ENCODE measurements at regions not wholly inside any gene's neighbourhood (a gene's known extent, or its start where the extent isn't known, plus 50 kb on each side); places are given as distances from the start of the nearest gene placed in this dataset.

- H3K27me3 ChIP-seq: no peaks in the 10 kb centered on the region
- DNase-seq (ENCODE audit: low spot score in 2 of 2): no peak
- no peaks in the 10 kb centered on the region for H3K36me3 ChIP-seq
- H3K4me3 ChIP-seq: no peak overlapping the region
- no peak overlapping the region for H3K27ac ChIP-seq
- H3K9me3 ChIP-seq: no peaks in the 10 kb centered on the region
- intact Hi-C loops (cut with DNase I; ENCODE audit: low total_unique reads): no loop called here
- no peaks in the 10 kb centered on the region for H3K4me1 ChIP-seq
- TF ChIP-seq, protein P1, sequence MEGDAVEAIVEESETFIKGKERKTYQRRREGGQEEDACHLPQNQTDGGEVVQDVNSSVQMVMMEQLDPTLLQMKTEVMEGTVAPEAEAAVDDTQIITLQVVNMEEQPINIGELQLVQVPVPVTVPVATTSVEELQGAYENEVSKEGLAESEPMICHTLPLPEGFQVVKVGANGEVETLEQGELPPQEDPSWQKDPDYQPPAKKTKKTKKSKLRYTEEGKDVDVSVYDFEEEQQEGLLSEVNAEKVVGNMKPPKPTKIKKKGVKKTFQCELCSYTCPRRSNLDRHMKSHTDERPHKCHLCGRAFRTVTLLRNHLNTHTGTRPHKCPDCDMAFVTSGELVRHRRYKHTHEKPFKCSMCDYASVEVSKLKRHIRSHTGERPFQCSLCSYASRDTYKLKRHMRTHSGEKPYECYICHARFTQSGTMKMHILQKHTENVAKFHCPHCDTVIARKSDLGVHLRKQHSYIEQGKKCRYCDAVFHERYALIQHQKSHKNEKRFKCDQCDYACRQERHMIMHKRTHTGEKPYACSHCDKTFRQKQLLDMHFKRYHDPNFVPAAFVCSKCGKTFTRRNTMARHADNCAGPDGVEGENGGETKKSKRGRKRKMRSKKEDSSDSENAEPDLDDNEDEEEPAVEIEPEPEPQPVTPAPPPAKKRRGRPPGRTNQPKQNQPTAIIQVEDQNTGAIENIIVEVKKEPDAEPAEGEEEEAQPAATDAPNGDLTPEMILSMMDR (IDR thresholded peaks at IDR 0.05): no peak
- TF ChIP-seq POLR2A (IDR thresholded peaks at IDR 0.05) (no peak), POLR2AphosphoS5 (IDR thresholded peaks at IDR 0.05) (no peak)
Observed at GRCh38 chr1:242873661-242874060, 349.2 kb upstream of the PLD5 start.

GRCh38 chr1:242872521-242872920 lies 348.0 kb upstream of the PLD5 start:
- TF ChIP-seq POLR2A (IDR thresholded peaks at IDR 0.05) (no peak), POLR2AphosphoS5 (IDR thresholded peaks at IDR 0.05) (no peak)
- TF ChIP-seq, protein P1 (IDR thresholded peaks at IDR 0.05): no peak
- no peaks in the 10 kb centered on the region for H3K9me3 ChIP-seq
- H3K27ac ChIP-seq: no peak overlapping the region
- H3K4me3 ChIP-seq: no peak overlapping the region
- intact Hi-C loops (cut with DNase I; ENCODE audit: low total_unique reads): no loop called here
- no peaks in the 10 kb centered on the region for H3K27me3 ChIP-seq
- no peak for DNase-seq (ENCODE audit: low spot score in 2 of 2)
- no peaks in the 10 kb centered on the region for H3K36me3 ChIP-seq
- no peaks in the 10 kb centered on the region for H3K4me1 ChIP-seq

GRCh38 chr1:242871471-242872030 lies 347.1 kb upstream of the PLD5 start:
- TF ChIP-seq POLR2A (IDR thresholded peaks at IDR 0.05): no peak
- no peak for TF ChIP-seq POLR2AphosphoS5 (IDR thresholded peaks at IDR 0.05)
- TF ChIP-seq, protein P1 (IDR thresholded peaks at IDR 0.05): no peak
- no peaks in the 10 kb centered on the region for H3K4me1 ChIP-seq
- intact Hi-C loops (cut with DNase I; ENCODE audit: low total_unique reads): no loop called here
- no peak overlapping the region for H3K4me3 ChIP-seq
- no peaks in the 10 kb centered on the region for H3K36me3 ChIP-seq
- no peaks in the 10 kb centered on the region for H3K27me3 ChIP-seq
- H3K27ac ChIP-seq: no peak overlapping the region
- DNase-seq (ENCODE audit: low spot score in 2 of 2): no peak
- H3K9me3 ChIP-seq: no peaks in the 10 kb centered on the region

- no peaks in the 10 kb centered on the region for H3K9me3 ChIP-seq
- intact Hi-C loops (cut with DNase I; ENCODE audit: low total_unique reads): no loop called here
- no peaks in the 10 kb centered on the region for H3K4me1 ChIP-seq
- H3K4me3 ChIP-seq: no peak overlapping the region
- no peak overlapping the region for H3K27ac ChIP-seq
- no peak for DNase-seq (ENCODE audit: low spot score in 2 of 2)
- TF ChIP-seq POLR2AphosphoS5 (IDR thresholded peaks at IDR 0.05) (no peak), POLR2A (IDR thresholded peaks at IDR 0.05) (no peak)
- TF ChIP-seq, protein P1 (IDR thresholded peaks at IDR 0.05): no peak
- no peaks in the 10 kb centered on the region for H3K36me3 ChIP-seq
- no peaks in the 10 kb centered on the region for H3K27me3 ChIP-seq
Observed at GRCh38 chr1:242870966-242871365, 346.5 kb upstream of the PLD5 start.

DNA sequence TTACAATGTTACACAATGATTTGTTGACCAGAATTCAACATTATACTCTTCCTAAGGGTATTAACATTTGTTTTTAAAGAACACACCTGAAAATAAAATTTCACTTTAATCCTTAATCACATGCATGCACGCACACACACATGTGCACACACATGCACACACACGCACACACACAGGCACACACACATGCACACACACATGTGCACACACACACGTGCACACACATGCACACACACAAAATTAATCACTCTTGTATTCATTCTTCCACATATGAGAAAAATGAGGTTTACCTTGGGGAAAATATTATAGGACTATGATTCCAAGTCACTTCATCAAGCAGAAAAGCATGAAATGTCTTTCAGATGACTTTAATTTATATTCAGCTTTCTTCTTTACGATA lies 331.8 kb upstream of the PLD5 start:
- no peak overlapping the region for H3K27ac ChIP-seq
- no peak for TF ChIP-seq POLR2AphosphoS5 (IDR thresholded peaks at IDR 0.05)
- TF ChIP-seq POLR2A (IDR thresholded peaks at IDR 0.05): no peak
- TF ChIP-seq, protein P1 (IDR thresholded peaks at IDR 0.05): no peak
- intact Hi-C loops (cut with DNase I; ENCODE audit: low total_unique reads): no loop called here
- no peaks in the 10 kb centered on the region for H3K4me1 ChIP-seq
- H3K36me3 ChIP-seq: no peaks in the 10 kb centered on the region
- no peaks in the 10 kb centered on the region for H3K9me3 ChIP-seq
- no peak for DNase-seq (ENCODE audit: low spot score in 2 of 2)
- no peaks in the 10 kb centered on the region for H3K27me3 ChIP-seq
- H3K4me3 ChIP-seq: no peak overlapping the region

All from breast epithelium (tissue), 4 donors.